Lower leg skin (tissue), 4 donors: ENCODE measurements at regions not wholly inside any gene's neighbourhood (a gene's known extent, or its start where the extent isn't known, plus 50 kb on each side); places are given as distances from the start of the nearest gene placed in this dataset.
"Not testable (repeated sequence)": the region's sequence is repeated elsewhere in the genome, so short reads cannot be mapped to it uniquely, and the experiment has no call there.

ENCODE experiments used
- DNase-seq, 2 donors: peaks; one replicate each; pipeline ENCODE4 v3.0.0-alpha.2; 2019; ENCODE audit warnings: low spot score in 2 of 2
- H3K4me3 ChIP-seq: fragments of 200-600 bp; sonication (generic); 2 replicates; pipeline ENCODE4 v1.5.1; 2017; ENCODE audit warnings: mild to moderate bottlenecking, low read depth; ENCODE audit not compliant: poor library complexity, severe bottlenecking
- POLR2A ChIP-seq, 2 donors: fragments of 450-650 bp; IDR thresholded peaks; one replicate each; pipeline ENCODE4 v1.6.1; 2016 to 2017; ENCODE audit warnings: antibody characterized with exemption in 2 of 2, mild to moderate bottlenecking in 1 of 2, moderate library complexity in 1 of 2
- WGBS, 2 donors: methylation state at CpG; one replicate each; pipeline ENCODE4 v1.1.5; 2018; 5-methylcytosine and 5-hydroxymethylcytosine counted together
- intact Hi-C: fragments of 100-400 bp; cut with DNase I; formaldehyde crosslinking; loops from one replicate; pipeline ENCODE4 v1.15.0; 2023; ENCODE audit warnings: low total_unique reads
- TF ChIP-seq, protein P1 (sequence below), 3 donors: fragments of 450-650 bp; IDR thresholded peaks; one replicate each; pipeline ENCODE4 v1.5.1; 2016; ENCODE audit warnings: antibody characterized with exemption in 3 of 3, mild to moderate bottlenecking in 3 of 3, moderate library complexity in 2 of 3

GRCh38 chr11:29087200-29087812 is 929.5 kb downstream of the KCNA4 start:
- TF ChIP-seq, protein P1, sequence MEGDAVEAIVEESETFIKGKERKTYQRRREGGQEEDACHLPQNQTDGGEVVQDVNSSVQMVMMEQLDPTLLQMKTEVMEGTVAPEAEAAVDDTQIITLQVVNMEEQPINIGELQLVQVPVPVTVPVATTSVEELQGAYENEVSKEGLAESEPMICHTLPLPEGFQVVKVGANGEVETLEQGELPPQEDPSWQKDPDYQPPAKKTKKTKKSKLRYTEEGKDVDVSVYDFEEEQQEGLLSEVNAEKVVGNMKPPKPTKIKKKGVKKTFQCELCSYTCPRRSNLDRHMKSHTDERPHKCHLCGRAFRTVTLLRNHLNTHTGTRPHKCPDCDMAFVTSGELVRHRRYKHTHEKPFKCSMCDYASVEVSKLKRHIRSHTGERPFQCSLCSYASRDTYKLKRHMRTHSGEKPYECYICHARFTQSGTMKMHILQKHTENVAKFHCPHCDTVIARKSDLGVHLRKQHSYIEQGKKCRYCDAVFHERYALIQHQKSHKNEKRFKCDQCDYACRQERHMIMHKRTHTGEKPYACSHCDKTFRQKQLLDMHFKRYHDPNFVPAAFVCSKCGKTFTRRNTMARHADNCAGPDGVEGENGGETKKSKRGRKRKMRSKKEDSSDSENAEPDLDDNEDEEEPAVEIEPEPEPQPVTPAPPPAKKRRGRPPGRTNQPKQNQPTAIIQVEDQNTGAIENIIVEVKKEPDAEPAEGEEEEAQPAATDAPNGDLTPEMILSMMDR (IDR thresholded peaks at IDR 0.05), result no peak
- no peak for TF ChIP-seq POLR2A (IDR thresholded peaks at IDR 0.05)
- 5% methylated on average over 1 of the region's 1 CpG for WGBS, 2 donors
- no peak for DNase-seq
- intact Hi-C loops, result no loop called here
- H3K4me3 ChIP-seq, result no peak overlapping the region

DNA sequence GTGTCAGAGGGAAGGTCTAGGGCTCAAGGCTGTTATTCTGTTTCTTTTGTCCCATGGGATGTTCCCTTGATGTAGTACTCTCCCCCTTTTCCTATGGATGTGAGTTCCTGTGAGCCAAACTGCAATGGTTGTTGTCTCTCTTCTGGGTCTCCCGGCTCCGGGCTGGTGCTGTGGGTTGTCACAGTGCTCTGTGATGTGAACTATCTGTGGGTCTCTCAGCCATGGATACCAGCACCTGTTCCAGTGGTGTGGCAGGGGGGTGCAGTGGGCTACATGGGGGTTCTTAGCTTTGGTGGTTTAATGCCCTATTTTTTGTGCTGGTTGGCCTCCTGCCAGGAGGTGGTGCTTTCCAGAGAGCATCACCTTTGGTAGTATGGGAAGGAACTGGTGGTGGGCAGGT is 941.1 kb downstream of the KCNA4 start:
- intact Hi-C loops, result no loop called here
- no peak overlapping the region for H3K4me3 ChIP-seq
- WGBS, 2 donors, result 100% methylated on average over 2 of the region's 2 CpGs; no CpG with 5 or more reads in 1 of the 2 donors
- DNase-seq, result no peak
- TF ChIP-seq, protein P1 (IDR thresholded peaks at IDR 0.05), result no peak
- TF ChIP-seq POLR2A (IDR thresholded peaks at IDR 0.05), result no peak

GRCh38 chr11:29063630-29064361 is 953.0 kb downstream of the KCNA4 start:
- intact Hi-C loops, result no loop called here
- WGBS, 2 donors, result 79 to 82% methylated on average over 3 of the region's 3 CpGs
- no peak for DNase-seq
- no peak overlapping the region for H3K4me3 ChIP-seq
- TF ChIP-seq POLR2A (IDR thresholded peaks at IDR 0.05), result no peak
- TF ChIP-seq, protein P1 (IDR thresholded peaks at IDR 0.05), result no peak

GRCh38 chr11:29061452-29061851 is 953.3 kb downstream of the METTL15 start:
- no peak for DNase-seq
- intact Hi-C loops, result no loop called here
- H3K4me3 ChIP-seq, result no peak overlapping the region
- TF ChIP-seq, protein P1 (IDR thresholded peaks at IDR 0.05), result no peak
- no peak for TF ChIP-seq POLR2A (IDR thresholded peaks at IDR 0.05)

- 54 to 71% methylated on average over 2 of the region's 2 CpGs for WGBS, 2 donors
- intact Hi-C loops, DNase-seq, H3K4me3 ChIP-seq: not testable (repeated sequence)
Observed at GRCh38 chr11:29056487-29056886, 948.3 kb downstream of the METTL15 start.

GRCh38 chr11:29051935-29052334 is 943.7 kb downstream of the METTL15 start:
- intact Hi-C loops, result no loop called here
- no peak for TF ChIP-seq POLR2A (IDR thresholded peaks at IDR 0.05)
- TF ChIP-seq, protein P1 (IDR thresholded peaks at IDR 0.05), result no peak

DNA sequence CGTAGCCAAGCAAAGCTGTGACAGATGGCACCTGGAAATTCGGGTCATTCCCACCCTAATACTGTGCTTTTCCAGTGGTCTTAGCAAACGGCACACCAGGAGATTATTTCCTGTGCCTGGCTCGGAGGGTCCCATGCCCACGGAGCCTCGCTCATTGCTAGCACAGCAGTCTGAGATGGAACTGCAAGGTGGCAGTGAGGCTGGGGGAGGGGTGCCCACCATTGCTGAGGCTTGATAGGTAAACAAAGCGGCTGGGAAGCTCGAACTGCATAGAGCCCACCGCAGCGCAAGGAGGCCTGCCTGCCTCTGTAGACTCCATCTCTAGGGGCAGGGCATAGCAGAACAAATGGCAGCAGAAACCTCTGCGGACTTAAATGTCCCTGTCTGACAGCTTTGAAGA is 942.8 kb downstream of the METTL15 start:
- H3K4me3 ChIP-seq, intact Hi-C loops, DNase-seq: not testable (repeated sequence)
- WGBS, 2 donors, result 90 to 92% methylated on average over 11 of the region's 11 CpGs

More at GRCh38 chr11:29051935-29052334, 943.7 kb downstream of the METTL15 start:
- no peak overlapping the region for H3K4me3 ChIP-seq
- DNase-seq, result no peak
- 85 to 96% methylated on average over 1 of the region's 1 CpG for WGBS, 2 donors
